Medulla oblongata (tissue), 1 donor: ENCODE measurements at regions not wholly inside any gene's neighbourhood (a gene's known extent, or its start where the extent isn't known, plus 50 kb on each side); places are given as distances from the start of the nearest gene placed in this dataset.
A peak's percentile ranks its signal among the peaks of the same experiment; 100 is the strongest.
"Not testable (repeated sequence)": the region's sequence is repeated elsewhere in the genome, so short reads cannot be mapped to it uniquely, and the experiment has no call there.

Experiments
- DNase-seq: peaks from one replicate; pipeline ENCODE4 v3.0.0-alpha.2; 2015; ENCODE audit errors: extremely low spot score

DNA sequence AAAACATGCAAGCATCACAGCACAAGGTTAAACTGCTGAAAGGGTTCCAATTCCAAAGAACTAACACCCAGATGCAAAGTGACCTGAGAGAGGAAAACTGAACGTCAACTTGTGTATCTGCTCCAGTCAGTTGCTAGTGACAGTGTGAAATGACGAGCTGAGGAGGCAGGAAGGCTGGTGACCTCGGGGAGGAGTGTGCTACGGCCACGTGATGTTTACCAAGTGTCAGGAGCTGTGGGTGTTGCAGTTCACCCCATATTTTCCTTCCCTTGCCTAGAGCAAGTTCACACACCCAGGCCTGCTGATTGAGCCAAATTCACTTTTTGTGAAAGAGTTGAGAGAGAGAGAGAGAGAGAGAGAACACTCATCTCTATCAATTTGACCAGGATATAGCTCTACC lies 231.6 kb upstream of the ANKH start:
- no peak for DNase-seq

GRCh38 chr5:15097552-15097951 lies 226.0 kb upstream of the ANKH start:
- no peak for DNase-seq

- not testable (repeated sequence) for DNase-seq
Observed at GRCh38 chr5:15096686-15097085, 225.1 kb upstream of the ANKH start.

DNA sequence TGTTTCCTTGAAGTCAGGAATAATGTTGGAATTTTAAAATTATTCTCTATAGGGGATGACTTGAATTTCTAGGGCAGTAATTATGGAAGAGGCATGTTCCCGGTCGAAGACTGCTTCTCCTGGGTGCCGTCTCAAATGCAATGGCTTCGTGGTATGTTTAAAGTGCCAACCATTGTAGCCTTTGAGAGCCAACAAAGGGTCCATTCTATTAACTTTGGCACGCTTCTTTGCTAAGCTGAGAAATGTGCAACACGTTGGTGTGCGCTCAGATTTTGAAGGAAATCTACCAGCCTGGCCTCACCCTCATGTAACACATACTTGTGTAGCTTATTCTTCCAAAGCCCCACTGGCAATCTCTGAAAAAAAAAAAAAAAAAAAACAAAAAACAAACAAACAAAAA lies 221.2 kb upstream of the ANKH start:
- DNase-seq: peak; percentile 25

- DNase-seq: no peak
Observed at GRCh38 chr5:15085671-15086070, 214.1 kb upstream of the ANKH start.

DNA sequence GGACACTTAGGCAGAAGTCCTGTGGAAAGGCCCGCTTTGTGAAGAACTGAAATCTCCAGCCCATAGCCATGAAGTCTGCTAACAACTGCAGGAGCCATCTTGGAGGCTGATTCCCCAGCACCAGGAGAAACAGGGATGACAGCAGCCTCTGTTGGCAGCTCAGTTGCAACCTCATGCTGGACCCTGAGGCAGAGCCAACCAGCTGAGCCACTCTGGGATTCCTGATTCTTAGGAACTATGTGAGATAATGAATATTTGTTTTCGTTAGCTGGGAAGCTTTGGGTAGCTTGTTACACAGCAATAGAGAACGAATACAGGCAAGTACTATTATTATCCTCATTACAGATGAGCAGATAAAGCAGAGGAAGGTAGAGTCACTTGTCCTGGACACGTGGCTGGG lies 210.5 kb upstream of the ANKH start:
- no peak for DNase-seq

DNA sequence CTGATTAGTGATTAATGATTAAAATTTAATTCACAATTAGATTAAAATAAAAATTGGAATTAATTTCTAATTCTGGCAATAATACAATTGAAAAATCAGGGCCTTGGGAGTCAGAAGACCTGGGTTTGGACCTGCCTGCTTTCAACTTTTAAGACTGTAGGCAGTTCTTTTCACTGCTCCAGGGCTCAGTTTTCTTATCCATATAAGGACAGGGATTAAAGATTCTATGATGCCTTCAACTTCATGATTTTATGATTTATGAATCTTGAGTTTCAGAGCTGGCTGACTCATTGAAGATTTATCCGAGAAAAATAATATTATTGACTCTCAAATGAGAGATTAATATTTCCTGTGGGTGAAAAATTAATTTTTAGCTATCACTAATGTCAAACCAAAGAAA lies 208.6 kb upstream of the ANKH start:
- no peak for DNase-seq

DNA sequence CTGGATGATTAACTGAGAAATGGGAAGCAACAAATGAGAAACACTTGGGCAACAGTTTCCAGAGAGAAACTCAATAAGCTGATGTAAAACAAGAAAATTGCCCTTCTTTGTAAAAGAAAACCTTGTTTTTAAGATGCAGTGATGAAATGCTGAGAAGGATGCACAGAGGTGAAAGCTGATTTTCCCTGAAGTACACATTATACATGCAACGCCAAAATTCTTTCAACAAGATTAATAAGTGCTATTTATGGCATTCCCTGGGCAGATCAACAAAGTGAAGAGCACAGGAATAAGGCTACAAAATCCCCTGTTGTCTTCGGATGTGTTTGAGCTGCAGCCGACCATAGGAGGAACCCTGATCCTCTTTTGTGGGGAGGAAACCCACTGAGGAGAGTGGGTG lies 208.0 kb upstream of the ANKH start:
- DNase-seq: no peak

DNA sequence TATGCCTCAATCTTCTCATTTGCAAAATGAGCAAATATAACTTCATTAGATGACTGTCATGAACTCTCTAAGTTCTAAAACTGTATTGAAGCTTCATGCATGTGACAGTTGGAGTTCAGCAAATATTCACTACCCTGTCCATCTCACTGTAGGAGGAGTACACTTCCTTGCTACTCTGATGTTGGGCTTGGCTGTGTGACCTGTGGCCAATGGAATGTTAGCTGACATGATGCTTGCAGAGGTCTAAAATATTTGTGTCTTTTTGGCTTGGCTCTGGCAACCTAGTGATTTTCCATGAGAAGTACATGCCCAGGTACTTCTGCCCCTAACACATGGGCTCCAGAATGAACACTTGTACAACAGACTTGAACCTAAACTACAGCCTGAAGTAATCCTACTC lies 203.1 kb upstream of the ANKH start:
- no peak for DNase-seq

GRCh38 chr5:15073453-15073852 lies 201.9 kb upstream of the ANKH start:
- DNase-seq: no peak

DNA sequence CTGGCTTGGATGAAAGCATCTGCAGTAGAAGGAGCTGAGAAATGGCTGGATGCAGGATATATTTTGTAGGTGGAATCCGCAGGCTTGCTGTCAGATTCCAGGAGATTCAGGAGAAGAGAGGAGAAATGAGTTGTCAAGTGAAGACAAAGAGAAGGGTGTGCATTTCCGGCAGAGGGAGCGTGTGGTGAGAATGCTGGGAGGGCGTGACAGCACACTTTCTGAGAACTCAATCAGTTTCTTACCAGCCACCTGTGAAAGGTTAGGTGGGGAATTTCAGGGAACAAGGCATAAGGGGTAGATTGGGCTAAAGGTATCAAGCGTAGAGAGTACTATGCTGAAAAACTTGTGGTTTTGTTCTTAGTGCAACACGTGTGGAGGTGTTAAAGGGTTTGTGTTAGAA lies 199.3 kb upstream of the ANKH start:
- no peak for DNase-seq

- DNase-seq: no peak
Observed at GRCh38 chr5:15069407-15069905, 197.9 kb upstream of the ANKH start.

GRCh38 chr5:15065091-15065490 lies 193.5 kb upstream of the ANKH start:
- no peak for DNase-seq

DNA sequence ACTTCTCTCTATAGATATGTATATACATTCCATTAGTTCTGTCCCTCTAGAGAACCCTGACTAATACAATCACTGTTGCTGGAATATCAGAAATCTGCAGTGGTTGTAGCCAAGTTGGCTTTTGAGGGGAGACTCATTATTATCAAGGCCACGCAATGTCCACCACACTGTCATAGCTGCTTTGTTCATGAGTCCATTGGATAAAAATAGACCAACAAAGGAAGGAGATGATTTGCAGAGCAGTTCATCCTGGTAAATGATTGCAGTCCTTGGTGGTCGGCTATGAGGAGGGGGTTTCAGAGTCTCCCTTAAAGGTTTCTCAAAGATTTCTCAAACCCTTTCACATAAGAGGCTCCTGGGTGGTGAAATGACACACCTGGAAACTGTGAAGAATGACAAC lies 192.8 kb upstream of the ANKH start:
- no peak for DNase-seq

DNA sequence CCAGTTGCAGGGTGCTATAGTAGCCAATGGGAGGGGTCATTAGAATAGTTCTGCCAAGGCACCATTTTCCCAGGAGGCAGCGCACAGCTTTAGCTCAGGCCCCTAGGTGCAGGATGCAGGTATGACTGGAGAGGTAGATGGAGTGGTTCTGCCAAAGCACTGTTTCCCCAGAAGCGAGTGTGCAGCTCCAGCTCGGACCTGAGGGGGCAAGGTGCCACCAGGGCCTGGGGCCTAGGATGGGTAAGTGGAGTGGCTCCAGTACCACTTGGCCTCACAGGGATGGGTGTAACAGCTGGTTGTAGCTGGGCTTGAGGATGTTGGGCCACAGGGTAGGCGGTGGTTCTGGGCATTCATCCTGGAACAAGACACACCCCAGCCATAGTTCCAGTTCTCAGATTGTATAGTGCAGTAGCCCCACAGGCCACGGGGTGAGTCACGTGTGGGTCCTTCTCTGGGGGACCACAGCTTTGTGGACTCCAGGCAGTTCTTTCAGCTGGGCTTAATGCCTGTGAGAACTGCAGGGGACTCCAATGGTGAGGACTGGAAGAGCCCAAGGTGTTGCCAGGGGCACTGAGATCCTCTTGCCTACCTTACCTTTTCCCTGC lies 185.5 kb upstream of the ANKH start:
- no peak for DNase-seq

DNA sequence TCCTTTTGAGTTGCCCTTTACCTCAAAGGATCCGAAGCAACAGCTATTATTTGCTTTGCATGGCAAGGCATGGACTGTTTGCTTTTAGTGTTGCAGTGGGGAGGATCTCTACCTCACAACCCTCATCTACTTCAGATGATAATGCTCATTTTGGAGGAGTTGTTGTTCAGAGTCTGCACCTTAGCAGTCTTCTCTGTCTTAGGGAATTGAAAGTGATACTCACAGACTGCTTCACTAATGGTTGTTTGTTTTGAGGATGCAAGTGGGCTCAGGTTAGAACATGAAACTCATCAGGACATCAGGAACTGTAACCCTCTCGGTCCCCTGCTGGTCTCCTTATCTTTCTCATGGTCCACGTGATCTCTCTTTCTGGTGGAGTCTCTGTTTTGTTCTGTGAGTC lies 172.9 kb upstream of the ANKH start:
- no peak for DNase-seq

DNA sequence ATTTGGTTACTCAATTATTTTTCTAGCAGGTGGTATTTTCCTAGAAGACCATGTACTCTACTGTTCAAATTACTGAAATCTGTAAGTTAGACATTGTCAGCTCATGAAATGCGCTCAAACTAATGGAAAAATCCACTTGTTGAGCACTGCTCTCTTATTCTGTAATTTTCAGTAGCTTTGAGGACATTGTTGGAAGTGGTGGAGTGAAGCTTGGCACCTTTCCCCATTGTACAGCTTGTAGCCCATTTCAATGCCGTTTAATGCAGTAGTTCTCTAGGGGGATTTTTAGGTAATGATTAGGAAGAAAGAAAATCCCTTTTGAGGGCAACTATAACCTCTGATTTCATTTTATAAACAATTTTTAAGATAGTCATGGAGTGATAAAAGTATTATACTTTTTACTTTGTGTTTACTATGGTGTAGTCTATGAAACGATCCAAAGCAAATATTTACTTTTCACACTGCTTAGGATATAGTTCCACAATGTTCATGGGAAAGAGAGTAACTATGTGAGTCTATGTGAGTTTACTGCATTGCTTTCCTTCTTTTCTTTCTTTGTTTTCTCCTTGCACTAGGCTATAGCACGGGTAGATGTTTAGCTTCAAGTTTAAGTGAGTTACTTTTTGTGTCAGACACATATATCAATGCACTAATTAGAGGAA lies 165.8 kb upstream of the ANKH start:
- no peak for DNase-seq

GRCh38 chr5:15034379-15034778 lies 162.8 kb upstream of the ANKH start:
- DNase-seq: no peak

GRCh38 chr5:15031180-15031579 lies 159.6 kb upstream of the ANKH start:
- no peak for DNase-seq

- no peak for DNase-seq
Observed at GRCh38 chr5:15027764-15028163, 156.2 kb upstream of the ANKH start.

DNA sequence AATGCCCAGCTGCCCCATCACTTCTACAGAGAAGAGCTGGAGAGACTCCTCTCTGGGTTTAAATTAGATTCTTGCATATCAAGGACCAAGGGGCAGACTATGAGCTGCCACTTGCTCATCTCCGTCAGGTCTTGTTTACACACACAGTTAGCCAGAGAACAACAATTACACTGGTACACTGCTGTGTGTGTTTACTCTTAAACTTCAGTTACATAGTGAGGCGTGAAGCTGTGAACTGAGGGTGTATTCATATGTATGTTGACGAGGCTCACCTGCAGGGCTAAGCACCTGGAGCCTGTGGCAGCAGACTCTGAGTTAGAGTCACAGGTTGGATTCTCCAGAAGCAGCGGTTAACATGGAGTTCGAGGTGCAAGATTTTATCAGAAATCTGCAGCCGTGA lies 155.4 kb upstream of the ANKH start:
- DNase-seq: no peak

DNA sequence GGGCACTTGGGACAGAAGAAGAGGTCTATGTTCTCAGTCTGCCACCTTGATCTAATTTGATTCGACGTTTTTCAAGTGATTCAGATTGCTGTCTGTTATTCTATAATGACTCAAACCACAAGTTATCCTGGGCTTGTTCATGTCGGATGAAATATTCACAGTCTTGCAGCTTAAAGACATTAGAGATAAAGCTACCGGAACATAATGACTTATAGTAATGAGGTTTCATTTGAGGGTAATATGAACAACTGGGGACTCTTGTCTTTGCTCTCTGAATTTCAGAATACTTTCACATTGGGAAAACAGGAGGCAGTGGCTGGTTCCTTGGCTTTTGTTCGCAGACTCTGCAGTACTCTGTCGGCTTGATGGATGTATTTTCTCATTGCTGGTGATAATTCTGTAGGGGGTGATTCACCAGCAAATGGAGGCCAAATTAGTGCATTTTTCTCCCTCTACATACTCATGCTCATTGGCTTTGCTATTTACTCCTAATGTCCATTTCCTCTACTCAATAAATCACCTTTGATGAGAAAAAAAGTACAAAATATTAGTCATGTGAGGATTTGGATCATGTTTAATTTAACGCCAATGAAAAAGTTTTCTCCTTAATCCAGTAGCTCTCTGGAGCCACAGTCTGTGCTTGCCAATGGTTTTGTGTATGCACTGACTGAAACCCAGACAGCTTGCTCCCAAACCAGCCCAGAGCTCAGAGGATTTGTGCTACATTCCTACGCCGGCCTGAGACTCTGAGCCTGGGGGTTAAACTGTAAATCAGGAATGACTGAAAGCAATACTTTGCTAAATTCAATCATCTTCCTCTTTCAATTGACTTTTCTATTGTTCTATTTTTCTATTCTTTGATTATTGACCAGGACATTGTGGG lies 154.7 kb upstream of the ANKH start:
- DNase-seq: no peak

GRCh38 chr5:15023846-15024245 lies 152.3 kb upstream of the ANKH start:
- DNase-seq: no peak
